AG09319 (cell line): ENCODE measurements at regions not wholly inside any gene's neighbourhood (a gene's known extent, or its start where the extent isn't known, plus 50 kb on each side); places are given as distances from the start of the nearest gene placed in this dataset.

Experiments used
- DNase-seq: peaks from one replicate; pipeline ENCODE4 v3.0.0-alpha.2; 2010; ENCODE audit warnings: low read depth; ENCODE audit errors: extremely low read depth
- CTCF ChIP-seq: IDR thresholded peaks from 2 replicates; pipeline ENCODE4 v1.5.1; 2011; ENCODE audit warnings: low read depth, mild to moderate bottlenecking, inconsistent platforms, low read length, moderate library complexity

GRCh38 chr3:181764544-181764943, 52.8 kb downstream of the SOX2 start:
- no peak for TF ChIP-seq CTCF
- no peak for DNase-seq

GRCh38 chr3:181770296-181770695, 58.6 kb downstream of the SOX2 start:
- DNase-seq = no peak
- no peak for TF ChIP-seq CTCF

- TF ChIP-seq CTCF = no peak
- DNase-seq = no peak
These were observed 59.4 kb downstream of the SOX2 start for GRCh38 chr3:181771120-181771519.

GRCh38 chr3:181772166-181772565, 60.4 kb downstream of the SOX2 start:
- DNase-seq = no peak
- TF ChIP-seq CTCF = no peak

GRCh38 chr3:181773921-181774320, 62.2 kb downstream of the SOX2 start:
- no peak for TF ChIP-seq CTCF
- DNase-seq = no peak

GRCh38 chr3:181782306-181782954, 70.7 kb downstream of the SOX2 start:
- no peak for TF ChIP-seq CTCF
- no peak for DNase-seq

GRCh38 chr3:181790561-181790960, 78.8 kb downstream of the SOX2 start:
- no peak for DNase-seq
- TF ChIP-seq CTCF = no peak
